MM.1S (cell line): ENCODE measurements at regions not wholly inside any gene's neighbourhood (a gene's known extent, or its start where the extent isn't known, plus 50 kb on each side); places are given as distances from the start of the nearest gene placed in this dataset.
"Not testable (repeated sequence)": the region's sequence is repeated elsewhere in the genome, so short reads cannot be mapped to it uniquely, and the experiment has no call there.

ENCODE experiments used
- DNase-seq: peaks from one replicate; pipeline ENCODE4 v3.0.0-alpha.2; 2015
- H2AFZ ChIP-seq: fragments of 300-600 bp; sonication (generic); 2 replicates; pipeline ENCODE4 v1.6.0; 2016; ENCODE audit warnings: antibody characterized with exemption, low read length
- H3F3A ChIP-seq: fragments of 300-600 bp; sonication (generic); 2 replicates; pipeline ENCODE4 v1.6.1; 2016; ENCODE audit warnings: mild to moderate bottlenecking, antibody characterized with exemption, low read length, moderate library complexity, mixed read lengths; ENCODE audit not compliant: insufficient read depth
- H3K27ac ChIP-seq: fragments of 300-600 bp; sonication (generic); 2 replicates; pipeline ENCODE4 v1.5.1; 2016; ENCODE audit warnings: mild to moderate bottlenecking, low read length
- H3K27me3 ChIP-seq: fragments of 300-600 bp; sonication (generic); replicated peaks from 2 replicates; pipeline ENCODE4 v1.6.0; 2016; ENCODE audit warnings: low read length; ENCODE audit not compliant: insufficient read depth
- H3K36me3 ChIP-seq: fragments of 300-600 bp; sonication (generic); replicated peaks from 2 replicates; pipeline ENCODE4 v1.6.1; 2016; ENCODE audit warnings: mild to moderate bottlenecking, low read length, mixed read lengths; ENCODE audit not compliant: insufficient read depth
- H3K4me1 ChIP-seq: fragments of 300-600 bp; sonication (generic); 2 replicates; pipeline ENCODE4 v1.6.1; 2016; ENCODE audit warnings: low read length, mixed read lengths
- H3K4me2 ChIP-seq: fragments of 300-600 bp; sonication (generic); 2 replicates; pipeline ENCODE4 v1.6.0; 2016; ENCODE audit warnings: low read depth, low read length
- H3K4me3 ChIP-seq: fragments of 300-600 bp; sonication (generic); 2 replicates; pipeline ENCODE4 v1.5.1; 2016; ENCODE audit warnings: low read length, mixed read lengths
- H3K79me2 ChIP-seq: fragments of 300-600 bp; sonication (generic); 2 replicates; pipeline ENCODE4 v1.6.1; 2016; ENCODE audit warnings: mixed run types, low read length, mixed read lengths
- H3K9ac ChIP-seq: fragments of 300-600 bp; sonication (generic); 2 replicates; pipeline ENCODE4 v1.6.1; 2016; ENCODE audit warnings: low read length, mixed read lengths
- H3K9me2 ChIP-seq: fragments of 300-600 bp; sonication (generic); replicated peaks from 2 replicates; pipeline ENCODE4 v1.6.1; 2016; ENCODE audit warnings: mild to moderate bottlenecking, low read length, mixed read lengths; ENCODE audit not compliant: insufficient read depth
- H3K9me3 ChIP-seq: fragments of 300-600 bp; sonication (generic); replicated peaks from 2 replicates; pipeline ENCODE4 v1.6.1; 2016; ENCODE audit warnings: mild to moderate bottlenecking, low read length, mixed read lengths; ENCODE audit not compliant: insufficient read depth
- H4K20me1 ChIP-seq: fragments of 300-600 bp; sonication (generic); 2 replicates; pipeline ENCODE4 v1.6.1; 2016; ENCODE audit warnings: mild to moderate bottlenecking, low read length, moderate library complexity, mixed read lengths; ENCODE audit not compliant: insufficient read depth
- CTCF ChIP-seq: fragments of 300-600 bp; sonication (generic); IDR thresholded peaks from 2 replicates; pipeline ENCODE4 v1.5.1; 2016; ENCODE audit warnings: antibody characterized with exemption, low read length, mixed read lengths
- EZH2 ChIP-seq: fragments of 300-600 bp; sonication (generic); optimal IDR thresholded peaks from 2 replicates; pipeline ENCODE3; 2017; ENCODE audit warnings: low read depth, mild to moderate bottlenecking, antibody characterized with exemption, low read length, mixed read lengths
- EZH2phosphoT487 ChIP-seq: fragments of 300-600 bp; sonication (generic); IDR thresholded peaks from 2 replicates; pipeline ENCODE4 v1.6.1; 2018; ENCODE audit warnings: antibody characterized with exemption, low read length

- no peaks in the 10 kb centered on the region for H3K9me3 ChIP-seq
These were observed 63.9 kb upstream of the ACTRT2 start for GRCh38 chr1:2957329-2957728.

DNA sequence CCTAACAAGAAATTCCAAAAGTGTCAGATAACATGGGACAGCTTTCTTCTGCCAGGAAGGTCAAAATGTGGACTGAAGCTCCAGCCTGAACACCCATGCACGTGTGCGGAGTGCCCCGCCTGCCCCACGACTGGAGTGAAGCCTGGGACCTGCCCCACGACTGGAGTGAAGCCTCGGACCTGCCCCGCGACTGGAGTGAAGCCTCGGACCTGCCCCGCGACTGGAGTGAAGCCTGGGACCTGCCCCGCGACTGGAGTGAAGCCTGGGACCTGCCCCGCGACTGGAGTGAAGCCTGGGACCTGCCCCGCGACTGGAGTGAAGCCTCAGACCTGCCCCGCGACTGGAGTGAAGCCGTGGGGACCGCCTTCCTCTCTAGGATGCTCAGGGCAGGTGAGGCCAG is 61.4 kb upstream of the ACTRT2 start:
- H3K9me2 ChIP-seq, H3K27ac ChIP-seq, H3F3A ChIP-seq, H3K9me3 ChIP-seq, H3K36me3 ChIP-seq, H3K79me2 ChIP-seq, DNase-seq, H4K20me1 ChIP-seq, H3K9ac ChIP-seq, H3K4me1 ChIP-seq, H3K4me2 ChIP-seq, H2AFZ ChIP-seq, H3K4me3 ChIP-seq: not testable (repeated sequence)
- H3K27me3 ChIP-seq, result peaks cover 66% of the 10 kb centered on the region

More at GRCh38 chr1:2957329-2957728, 63.9 kb upstream of the ACTRT2 start:
- Histone ChIP-seq H3F3A (no peaks in the 10 kb centered on the region), H3K9me2 (no peaks in the 10 kb centered on the region), H3K79me2 (no peaks in the 10 kb centered on the region), H4K20me1 (no peaks in the 10 kb centered on the region), H2AFZ (no peak overlapping the region), H3K4me3 (no peak overlapping the region), H3K4me2 (no peak overlapping the region), H3K27me3 (peaks cover 68% of the 10 kb centered on the region), H3K9ac (no peak overlapping the region), H3K36me3 (no peaks in the 10 kb centered on the region), H3K27ac (no peak overlapping the region), H3K4me1 (no peaks in the 10 kb centered on the region)
- no peak for DNase-seq
- TF ChIP-seq CTCF, result no peak
- TF ChIP-seq EZH2, result no peak
- no peak for TF ChIP-seq EZH2phosphoT487

DNA sequence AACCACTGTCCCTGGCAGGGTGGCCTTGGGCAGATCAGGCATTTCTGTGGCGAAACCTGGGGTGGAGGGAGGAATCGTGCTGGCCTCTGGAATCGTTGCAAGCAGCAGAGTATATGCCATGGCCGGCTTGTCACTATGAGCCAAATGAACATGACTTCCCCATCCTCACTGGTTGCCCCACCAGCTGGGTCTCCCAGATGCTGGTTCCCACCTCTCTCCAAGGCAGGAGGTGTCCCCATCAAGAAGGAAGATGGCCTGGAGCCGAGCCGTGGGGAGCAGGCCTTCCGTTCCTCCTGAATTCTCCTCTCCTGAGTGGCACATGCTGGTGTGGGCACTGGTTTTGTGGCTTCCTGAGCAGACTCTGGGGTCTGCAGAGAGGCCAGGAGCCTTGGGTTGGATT is 60.2 kb upstream of the ACTRT2 start:
- no peaks in the 10 kb centered on the region for H3K36me3 ChIP-seq
- no peak overlapping the region for H2AFZ ChIP-seq
- peaks cover 71% of the 10 kb centered on the region for H3K27me3 ChIP-seq
- no peaks in the 10 kb centered on the region for H3F3A ChIP-seq
- H3K9me3 ChIP-seq, result no peaks in the 10 kb centered on the region
- no peaks in the 10 kb centered on the region for H3K4me1 ChIP-seq
- H3K4me3 ChIP-seq, result no peak overlapping the region
- no peak for DNase-seq
- TF ChIP-seq EZH2 (no peak), CTCF (no peak), EZH2phosphoT487 (no peak)
- no peaks in the 10 kb centered on the region for H3K79me2 ChIP-seq
- no peak overlapping the region for H3K9ac ChIP-seq
- H3K9me2 ChIP-seq, result no peaks in the 10 kb centered on the region
- H3K27ac ChIP-seq, result no peak overlapping the region
- H3K4me2 ChIP-seq, result no peak overlapping the region
- H4K20me1 ChIP-seq, result no peaks in the 10 kb centered on the region

DNA sequence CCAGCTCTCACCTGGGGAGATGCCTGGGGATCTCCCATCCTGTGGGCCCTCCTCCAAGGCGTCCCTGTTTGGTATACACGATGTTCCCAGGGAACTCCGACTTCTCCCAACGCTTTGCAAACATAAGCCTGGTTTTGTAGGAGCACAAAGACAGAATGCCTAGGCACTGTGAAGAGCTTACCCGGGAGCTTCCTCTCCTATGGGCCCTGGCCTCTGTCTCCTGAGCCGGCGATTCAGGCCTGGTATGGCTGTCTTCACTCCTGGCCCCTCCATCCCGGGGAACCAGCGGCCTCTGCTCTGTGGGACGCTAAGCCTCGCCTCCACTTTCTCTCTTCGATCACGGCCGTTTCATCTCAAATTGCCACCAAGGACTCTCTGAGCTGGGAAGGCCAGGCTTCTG is 59.6 kb upstream of the ACTRT2 start:
- DNase-seq, result no peak
- no peak for TF ChIP-seq EZH2phosphoT487
- no peak for TF ChIP-seq CTCF
- no peak for TF ChIP-seq EZH2
- H3F3A ChIP-seq, result no peaks in the 10 kb centered on the region
- H3K9me2 ChIP-seq, result no peaks in the 10 kb centered on the region
- H3K27ac ChIP-seq, result no peak overlapping the region
- H3K4me3 ChIP-seq, result no peak overlapping the region
- no peaks in the 10 kb centered on the region for H4K20me1 ChIP-seq
- H3K4me1 ChIP-seq, result no peaks in the 10 kb centered on the region
- no peak overlapping the region for H3K9ac ChIP-seq
- H3K27me3 ChIP-seq, result peaks cover 76% of the 10 kb centered on the region
- H3K9me3 ChIP-seq, result no peaks in the 10 kb centered on the region
- no peaks in the 10 kb centered on the region for H3K79me2 ChIP-seq
- H3K4me2 ChIP-seq, result no peak overlapping the region
- H2AFZ ChIP-seq, result no peak overlapping the region
- no peaks in the 10 kb centered on the region for H3K36me3 ChIP-seq
